Ovary (tissue), 3 donors: ENCODE measurements at regions not wholly inside any gene's neighbourhood (a gene's known extent, or its start where the extent isn't known, plus 50 kb on each side); places are given as distances from the start of the nearest gene placed in this dataset.

Source experiments
- CTCF ChIP-seq, 3 donors: fragments of 450-650 bp in 2 of 3; fragments of 200-600 bp in 1 of 3; IDR thresholded peaks; one replicate each; pipeline versions ENCODE4 v1.5.1 to v1.8.0; 2016 to 2022; ENCODE audit warnings: antibody characterized with exemption in 3 of 3, mild to moderate bottlenecking in 1 of 3
- EP300 ChIP-seq: sonication (generic); formaldehyde crosslinking; IDR thresholded peaks from one replicate; pipeline ENCODE4 v1.6.1; 2017; ENCODE audit warnings: antibody characterized with exemption
- POLR2A ChIP-seq: fragments of 450-650 bp; IDR thresholded peaks from one replicate; pipeline ENCODE4 v1.6.1; 2017; ENCODE audit warnings: antibody characterized with exemption, mild to moderate bottlenecking, moderate library complexity
- donor health status: DM: no; HTN: no; CAD: no.

GRCh38 chr7:3234051-3234450, 67.0 kb upstream of the SDK1 start:
- TF ChIP-seq CTCF (IDR thresholded peaks at IDR 0.05) (no peak), POLR2A (no peak), EP300 (no peak)
